Activated gamma-delta T cell (primary cell): ENCODE measurements at regions not wholly inside any gene's neighbourhood (a gene's known extent, or its start where the extent isn't known, plus 50 kb on each side); places are given as distances from the start of the nearest gene placed in this dataset.
"Not testable (repeated sequence)": the region's sequence is repeated elsewhere in the genome, so short reads cannot be mapped to it uniquely, and the experiment has no call there.

Experiments used
- DNase-seq: peaks from one replicate; lab custom pipeline; 2025; lab: John Stamatoyannopoulos, UW

GRCh38 chr2:84137034-84137433 is 322.0 kb downstream of the SUCLG1 start:
- no peak for DNase-seq

GRCh38 chr2:84132370-84132769 is 326.7 kb downstream of the SUCLG1 start:
- no peak for DNase-seq

GRCh38 chr2:84131278-84131830 is 327.7 kb downstream of the SUCLG1 start:
- no peak for DNase-seq

- DNase-seq: no peak
Observed at GRCh38 chr2:84129018-84129417, 330.1 kb downstream of the SUCLG1 start.

GRCh38 chr2:84127812-84128211 is 331.3 kb downstream of the SUCLG1 start:
- not testable (repeated sequence) for DNase-seq

GRCh38 chr2:84126530-84126929 is 332.6 kb downstream of the SUCLG1 start:
- no peak for DNase-seq

GRCh38 chr2:84126084-84126483 is 333.0 kb downstream of the SUCLG1 start:
- DNase-seq: no peak

- DNase-seq: no peak
Observed at GRCh38 chr2:84116143-84116542, 342.9 kb downstream of the SUCLG1 start.

- DNase-seq: no peak
Observed at GRCh38 chr2:84115173-84115857, 343.8 kb downstream of the SUCLG1 start.

- not testable (repeated sequence) for DNase-seq
Observed at GRCh38 chr2:84103816-84104527, 355.1 kb downstream of the SUCLG1 start.

- DNase-seq: no peak
Observed at GRCh38 chr2:84102274-84102673, 356.8 kb downstream of the SUCLG1 start.

- DNase-seq: no peak
Observed at GRCh38 chr2:84088656-84089055, 370.4 kb downstream of the SUCLG1 start.

GRCh38 chr2:84085562-84085961 is 373.5 kb downstream of the SUCLG1 start:
- no peak for DNase-seq

GRCh38 chr2:84084856-84085255 is 374.2 kb downstream of the SUCLG1 start:
- DNase-seq: no peak

- DNase-seq: no peak
Observed at GRCh38 chr2:84083984-84084383, 375.1 kb downstream of the SUCLG1 start.

- DNase-seq: no peak
Observed at GRCh38 chr2:84078471-84078870, 380.6 kb downstream of the SUCLG1 start.

GRCh38 chr2:84077496-84077895 is 381.6 kb downstream of the SUCLG1 start:
- DNase-seq: no peak

GRCh38 chr2:84071050-84071449 is 388.0 kb downstream of the SUCLG1 start:
- DNase-seq: no peak

GRCh38 chr2:84065857-84066256 is 393.2 kb downstream of the SUCLG1 start:
- DNase-seq: no peak

GRCh38 chr2:84057917-84058560 is 401.0 kb downstream of the SUCLG1 start:
- DNase-seq: no peak

- no peak for DNase-seq
Observed at GRCh38 chr2:84055816-84056215, 403.3 kb downstream of the SUCLG1 start.

GRCh38 chr2:84054577-84054976 is 404.5 kb downstream of the SUCLG1 start:
- not testable (repeated sequence) for DNase-seq

GRCh38 chr2:84052913-84053312 is 406.2 kb downstream of the SUCLG1 start:
- no peak for DNase-seq
